Activated T-helper 1 cell treated with anti-CD3 and anti-CD28 coated beads, Interleukin-12 subunit alpha, Interleukin-12 subunit beta, Interleukin-2, Interleukin-4 antibody, amounts not matched to agents 30 ng/mL and 10 ng/mL and 1 ng/mL, durations not matched to agents 14 hours and 24 hours and 36 hours (primary cell): ENCODE measurements at regions not wholly inside any gene's neighbourhood (a gene's known extent, or its start where the extent isn't known, plus 50 kb on each side); places are given as distances from the start of the nearest gene placed in this dataset.

Experiments
- DNase-seq: peaks from one replicate; pipeline ENCODE4 v3.0.0; 2021; ENCODE audit warnings: low spot score
- H3K27ac Mint-ChIP-seq: one replicate; pipeline ENCODE4 v1.8.0; 2021; ENCODE audit warnings: mild to moderate bottlenecking, mixed read lengths
- H3K27me3 Mint-ChIP-seq: one replicate; pipeline ENCODE4 v1.8.0; 2022; ENCODE audit warnings: mild to moderate bottlenecking, moderate library complexity, mixed read lengths; ENCODE audit not compliant: insufficient read depth
- H3K36me3 Mint-ChIP-seq: one replicate; pipeline ENCODE4 v1.8.0; 2021; ENCODE audit warnings: low read depth, mixed read lengths
- H3K4me1 Mint-ChIP-seq: one replicate; pipeline ENCODE4 v1.8.0; 2021; ENCODE audit warnings: low read depth, mixed read lengths
- H3K4me3 Mint-ChIP-seq: one replicate; pipeline ENCODE4 v1.8.0; 2021; ENCODE audit warnings: mild to moderate bottlenecking, moderate library complexity, mixed read lengths
- H3K9me3 Mint-ChIP-seq: one replicate; pipeline ENCODE4 v1.8.0; 2021; ENCODE audit warnings: mixed read lengths
- intact Hi-C: fragments of 100-400 bp; cut with micrococcal nuclease; formaldehyde crosslinking; loops from one replicate; pipeline ENCODE4 v1.15.1; 2024

DNA sequence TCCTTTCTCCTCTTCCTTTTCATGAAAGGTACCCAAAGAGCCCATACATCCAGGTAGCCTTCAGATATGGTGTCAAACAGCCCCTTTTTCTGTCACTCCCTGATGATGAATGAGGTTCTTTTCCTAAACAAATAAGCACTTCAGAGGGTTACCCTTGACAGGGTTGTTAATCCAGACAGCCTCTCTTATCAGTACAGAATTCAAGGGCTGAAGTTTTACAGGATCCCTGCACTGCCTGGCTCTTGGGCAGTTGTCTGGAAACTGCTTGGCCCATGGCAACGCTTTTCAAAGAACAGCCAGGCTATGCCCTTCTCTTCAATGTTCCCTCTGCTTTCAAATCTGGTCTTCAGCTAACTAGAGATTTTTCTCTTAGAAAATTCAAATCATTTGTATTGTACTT, 352.6 kb upstream of the FAM241A start:
- H3K27ac Mint-ChIP-seq: no peak overlapping the region
- H3K27me3 Mint-ChIP-seq: peaks cover 3% of the 10 kb centered on the region
- no peaks in the 10 kb centered on the region for H3K4me1 Mint-ChIP-seq
- no peaks in the 10 kb centered on the region for H3K36me3 Mint-ChIP-seq
- intact Hi-C loops: no loop called here
- no peak overlapping the region for H3K4me3 Mint-ChIP-seq
- no peak for DNase-seq
- no peaks in the 10 kb centered on the region for H3K9me3 Mint-ChIP-seq

DNA sequence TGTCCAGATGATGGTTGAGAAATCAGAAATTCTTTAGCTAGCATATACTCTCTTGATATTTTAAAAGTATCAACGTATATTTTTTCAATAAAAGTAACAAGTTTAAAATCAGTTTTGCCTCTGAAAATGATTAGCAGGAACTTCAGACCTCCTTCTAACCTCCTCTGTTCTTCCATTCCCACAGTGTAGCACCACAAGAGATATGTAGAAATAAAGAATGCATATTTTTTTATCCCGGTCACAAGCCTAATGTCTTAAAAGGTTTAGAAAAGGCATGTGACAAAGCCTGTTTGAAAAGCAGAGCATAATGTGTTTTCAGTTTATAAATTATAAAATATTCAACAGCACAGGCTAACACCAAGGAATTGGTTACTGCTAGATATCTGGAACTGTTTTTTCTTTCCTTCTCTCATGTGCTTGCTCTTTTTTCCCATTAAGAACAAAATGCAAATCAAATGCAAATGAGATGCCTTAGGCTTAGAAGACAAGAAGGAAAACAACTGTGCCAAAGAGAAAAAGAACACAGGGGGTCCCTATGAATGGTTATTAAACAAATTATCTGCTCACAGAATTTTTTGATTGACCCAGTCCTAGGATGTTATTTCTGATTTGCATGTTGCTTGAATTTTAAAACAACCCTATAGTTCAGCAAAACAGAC, 351.7 kb upstream of the FAM241A start:
- H3K27ac Mint-ChIP-seq: no peak overlapping the region
- no peaks in the 10 kb centered on the region for H3K36me3 Mint-ChIP-seq
- no peaks in the 10 kb centered on the region for H3K9me3 Mint-ChIP-seq
- peaks cover 3% of the 10 kb centered on the region for H3K27me3 Mint-ChIP-seq
- no peak for DNase-seq
- intact Hi-C loops: no loop called here
- no peaks in the 10 kb centered on the region for H3K4me1 Mint-ChIP-seq
- H3K4me3 Mint-ChIP-seq: no peak overlapping the region

DNA sequence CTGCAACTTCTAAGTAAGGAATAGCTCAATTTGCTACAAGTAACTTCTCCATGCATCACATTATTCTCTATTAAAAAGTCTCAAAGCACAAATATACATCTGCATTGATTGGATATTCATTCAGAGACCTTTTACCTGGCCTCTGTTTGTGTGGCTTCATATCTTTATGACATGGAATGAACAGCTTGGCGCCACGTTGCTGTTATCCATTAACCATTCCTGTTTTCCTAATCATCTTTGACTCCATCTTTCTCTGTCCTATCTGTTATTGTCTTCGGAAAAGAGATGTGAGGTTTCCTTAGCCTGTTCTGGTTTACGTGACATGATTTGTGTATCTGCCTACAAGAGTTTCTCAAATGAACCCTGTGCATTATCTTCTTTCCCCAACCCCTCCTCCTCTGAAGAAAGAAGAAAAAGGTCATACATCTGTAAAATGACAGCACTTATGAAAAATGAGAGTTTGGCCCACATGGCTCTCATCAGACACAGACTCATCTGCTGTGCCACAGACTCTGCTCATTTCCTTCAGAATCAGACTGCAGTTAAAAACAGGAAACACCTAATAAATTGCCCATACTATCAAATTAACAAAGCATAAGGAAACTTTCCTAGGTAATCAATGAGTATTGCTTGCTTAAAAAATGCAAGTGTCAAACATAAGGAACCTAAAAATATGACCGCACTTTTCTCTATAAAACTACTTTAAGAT, 347.6 kb upstream of the FAM241A start:
- no peak overlapping the region for H3K27ac Mint-ChIP-seq
- peaks cover 3% of the 10 kb centered on the region for H3K27me3 Mint-ChIP-seq
- no peak for DNase-seq
- intact Hi-C loops: no loop called here
- H3K9me3 Mint-ChIP-seq: no peaks in the 10 kb centered on the region
- H3K4me3 Mint-ChIP-seq: no peak overlapping the region
- no peaks in the 10 kb centered on the region for H3K4me1 Mint-ChIP-seq
- H3K36me3 Mint-ChIP-seq: no peaks in the 10 kb centered on the region

DNA sequence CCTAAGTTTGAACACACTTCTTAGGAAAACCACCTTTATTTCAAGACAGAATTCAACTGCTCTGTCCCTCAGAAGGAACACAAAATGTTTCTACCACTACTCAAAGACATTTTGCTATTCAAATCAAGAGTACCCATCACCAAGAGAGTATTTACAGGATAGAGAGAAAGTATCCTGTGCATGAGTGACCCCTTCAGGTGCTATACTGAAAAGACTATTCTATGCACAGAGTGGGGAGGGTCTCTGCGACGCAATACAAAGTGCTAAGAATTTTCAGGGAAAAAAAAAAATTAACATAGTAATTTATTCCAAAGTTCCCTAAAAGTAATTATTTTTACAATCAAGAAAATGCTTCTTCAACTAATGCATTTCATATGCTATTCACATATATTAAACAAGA, 346.4 kb upstream of the FAM241A start:
- no peaks in the 10 kb centered on the region for H3K4me1 Mint-ChIP-seq
- H3K4me3 Mint-ChIP-seq: no peak overlapping the region
- H3K9me3 Mint-ChIP-seq: no peaks in the 10 kb centered on the region
- H3K27me3 Mint-ChIP-seq: peaks cover 3% of the 10 kb centered on the region
- intact Hi-C loops: no loop called here
- no peak overlapping the region for H3K27ac Mint-ChIP-seq
- H3K36me3 Mint-ChIP-seq: no peaks in the 10 kb centered on the region
- no peak for DNase-seq

DNA sequence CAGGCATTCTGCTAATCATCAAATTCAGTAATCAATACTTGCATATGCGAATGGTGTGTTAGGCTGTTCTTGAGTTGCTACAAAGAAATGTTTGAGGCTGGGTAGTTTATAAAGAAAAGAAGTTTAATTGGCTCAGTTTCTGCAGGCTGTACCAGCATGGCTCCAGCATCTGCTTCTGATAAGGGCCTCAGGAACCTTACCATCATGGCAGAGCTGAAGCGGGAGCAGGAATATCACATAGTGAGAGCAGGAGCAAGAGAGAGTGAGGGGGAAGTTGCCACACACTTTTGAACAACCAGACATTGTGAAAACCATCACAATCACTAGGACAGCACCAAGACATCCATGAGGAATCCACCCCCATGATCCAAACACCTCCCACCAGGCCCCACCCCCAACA, 344.7 kb upstream of the FAM241A start:
- H3K4me3 Mint-ChIP-seq: no peak overlapping the region
- no peak for DNase-seq
- no peaks in the 10 kb centered on the region for H3K9me3 Mint-ChIP-seq
- H3K4me1 Mint-ChIP-seq: no peaks in the 10 kb centered on the region
- H3K27ac Mint-ChIP-seq: no peak overlapping the region
- H3K27me3 Mint-ChIP-seq: no peaks in the 10 kb centered on the region
- H3K36me3 Mint-ChIP-seq: no peaks in the 10 kb centered on the region
- intact Hi-C loops: no loop called here

DNA sequence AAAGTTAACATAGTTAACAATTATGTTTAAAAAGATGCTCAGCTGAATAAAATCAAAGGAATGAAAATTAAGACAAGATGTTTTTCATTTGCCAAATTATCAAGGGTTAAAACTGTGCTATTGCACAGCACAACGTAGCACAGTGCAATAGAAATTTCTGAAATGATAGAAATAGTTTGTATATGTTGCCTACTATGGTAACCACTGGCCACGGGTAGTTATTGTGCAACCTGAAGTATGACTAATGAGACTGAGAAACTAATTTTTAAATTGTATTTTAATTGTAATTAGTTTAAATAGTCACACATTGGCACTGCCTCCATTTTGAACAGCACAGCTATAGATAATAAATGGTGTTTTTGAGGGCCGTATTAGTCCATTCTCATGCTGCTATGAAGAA, 343.1 kb upstream of the FAM241A start:
- Mint-ChIP-seq H3K9me3 (no peaks in the 10 kb centered on the region), H3K4me3 (no peak overlapping the region), H3K36me3 (no peaks in the 10 kb centered on the region), H3K27ac (no peak overlapping the region), H3K4me1 (no peaks in the 10 kb centered on the region), H3K27me3 (no peaks in the 10 kb centered on the region)
- no peak for DNase-seq
- intact Hi-C loops: no loop called here

DNA sequence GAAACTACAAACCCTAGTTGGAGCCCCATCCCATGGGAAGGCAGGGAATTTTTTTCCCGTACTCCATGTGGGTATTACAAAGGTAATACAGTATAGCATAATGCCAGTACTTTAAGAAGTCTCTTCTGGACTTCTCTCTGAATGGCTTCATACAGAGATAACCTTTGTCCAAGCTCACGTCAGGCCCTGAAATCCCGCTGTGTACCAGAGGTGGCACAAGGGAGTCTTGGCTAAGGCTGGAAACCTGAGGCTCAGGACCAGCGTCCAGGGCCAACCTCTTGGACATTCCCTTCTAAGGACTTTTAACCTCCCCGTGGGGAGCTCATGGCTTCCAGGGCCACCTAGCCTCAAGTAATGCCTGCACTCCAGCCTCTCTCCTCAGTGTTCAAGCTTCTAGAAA, 338.9 kb upstream of the FAM241A start:
- no peaks in the 10 kb centered on the region for H3K27me3 Mint-ChIP-seq
- H3K36me3 Mint-ChIP-seq: no peaks in the 10 kb centered on the region
- no peak overlapping the region for H3K27ac Mint-ChIP-seq

DNA sequence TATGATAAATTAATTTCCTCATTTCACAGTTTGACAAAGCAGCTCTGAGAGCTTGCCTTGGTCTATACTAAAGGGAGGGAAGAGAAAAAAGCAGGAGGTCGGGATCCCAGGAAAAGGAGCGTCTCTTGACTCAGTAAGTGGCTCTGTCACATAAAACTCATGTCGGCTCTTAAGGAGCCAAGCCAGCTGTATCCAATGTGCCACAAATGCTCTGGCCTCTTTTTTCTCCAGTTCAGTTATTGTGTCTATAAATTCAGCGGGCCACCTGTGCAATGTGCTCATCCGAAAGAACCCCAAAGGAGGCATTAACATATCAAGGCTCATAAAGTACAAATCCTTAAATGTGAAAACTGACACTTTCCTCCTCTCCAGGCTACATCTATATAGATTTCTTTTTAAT, 337.7 kb upstream of the FAM241A start:
- no peak overlapping the region for H3K27ac Mint-ChIP-seq
- DNase-seq: no peak
- no peaks in the 10 kb centered on the region for H3K36me3 Mint-ChIP-seq
- no peak overlapping the region for H3K4me3 Mint-ChIP-seq
- no peaks in the 10 kb centered on the region for H3K9me3 Mint-ChIP-seq
- intact Hi-C loops: no loop called here
- no peaks in the 10 kb centered on the region for H3K27me3 Mint-ChIP-seq
- H3K4me1 Mint-ChIP-seq: no peaks in the 10 kb centered on the region

More for the DNA sequence above, 338.9 kb upstream of the FAM241A start:
- H3K4me3 Mint-ChIP-seq: no peak overlapping the region
- intact Hi-C loops: no loop called here
- no peak for DNase-seq
- no peaks in the 10 kb centered on the region for H3K9me3 Mint-ChIP-seq
- H3K4me1 Mint-ChIP-seq: no peaks in the 10 kb centered on the region

DNA sequence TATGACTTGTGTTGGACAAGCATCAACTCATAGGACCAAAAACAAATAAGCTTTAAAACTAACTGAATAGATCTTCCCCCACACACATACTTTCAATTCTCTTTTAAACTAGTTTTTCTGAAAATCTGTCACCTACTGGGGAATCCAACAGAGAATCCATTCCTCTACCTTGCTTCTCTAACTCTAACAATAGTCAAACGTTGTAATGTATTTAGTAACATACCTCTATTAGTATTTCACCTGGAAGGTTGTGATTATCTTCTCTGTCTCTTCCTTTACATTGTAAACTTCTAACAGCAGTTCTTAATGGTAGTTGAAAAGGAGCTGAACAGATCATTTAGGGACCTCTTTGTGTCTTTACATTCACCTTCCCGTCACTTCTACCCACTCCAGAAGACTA, 337.1 kb upstream of the FAM241A start:
- H3K4me1 Mint-ChIP-seq: no peaks in the 10 kb centered on the region
- intact Hi-C loops: no loop called here
- no peak overlapping the region for H3K27ac Mint-ChIP-seq
- H3K27me3 Mint-ChIP-seq: no peaks in the 10 kb centered on the region
- H3K4me3 Mint-ChIP-seq: no peak overlapping the region
- no peaks in the 10 kb centered on the region for H3K36me3 Mint-ChIP-seq
- no peaks in the 10 kb centered on the region for H3K9me3 Mint-ChIP-seq
- DNase-seq: no peak

DNA sequence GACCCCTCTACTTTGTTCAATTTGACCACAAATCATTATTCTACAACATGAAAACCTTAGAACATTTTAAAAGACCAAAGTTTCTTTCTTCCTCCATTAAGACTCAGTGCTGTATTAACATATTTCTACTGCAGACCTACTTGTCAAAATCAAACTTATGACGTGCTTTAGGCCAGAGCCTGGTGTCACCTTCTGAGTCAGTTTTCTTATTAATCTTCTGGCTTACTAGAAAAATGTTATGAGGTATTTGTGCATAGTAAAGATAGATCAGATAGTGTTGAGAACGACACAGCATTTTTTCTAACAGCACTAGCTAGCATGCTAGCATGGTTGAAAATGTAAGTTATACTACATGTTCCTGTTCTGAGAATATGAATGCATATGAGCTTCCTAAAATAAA, 333.6 kb upstream of the FAM241A start:
- no peaks in the 10 kb centered on the region for H3K27me3 Mint-ChIP-seq
- no peaks in the 10 kb centered on the region for H3K36me3 Mint-ChIP-seq
- intact Hi-C loops: no loop called here
- H3K4me3 Mint-ChIP-seq: no peak overlapping the region
- no peaks in the 10 kb centered on the region for H3K9me3 Mint-ChIP-seq
- H3K4me1 Mint-ChIP-seq: peaks cover 5% of the 10 kb centered on the region
- H3K27ac Mint-ChIP-seq: no peak overlapping the region
- DNase-seq: no peak

DNA sequence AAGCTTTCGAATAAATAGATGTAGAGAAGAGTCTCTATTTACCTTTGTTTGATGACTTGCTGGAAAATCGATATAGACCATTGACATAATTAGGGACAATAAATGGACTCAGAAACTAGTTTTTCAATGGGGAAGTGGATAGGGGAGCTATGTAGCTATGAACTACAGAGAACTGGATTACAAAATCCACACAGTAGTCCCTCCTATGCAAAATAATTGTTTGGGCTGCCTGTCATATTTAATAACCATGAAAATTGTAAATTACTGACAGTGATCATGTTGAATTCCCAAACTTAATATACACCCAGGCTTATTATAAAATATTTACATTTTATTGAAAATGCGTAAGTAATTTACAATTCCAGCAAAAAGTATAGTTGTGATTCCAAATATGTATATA, 333.1 kb upstream of the FAM241A start:
- Mint-ChIP-seq H3K36me3 (no peaks in the 10 kb centered on the region), H3K9me3 (no peaks in the 10 kb centered on the region), H3K4me1 (peaks cover 5% of the 10 kb centered on the region), H3K27ac (no peak overlapping the region), H3K4me3 (no peak overlapping the region), H3K27me3 (no peaks in the 10 kb centered on the region)
- intact Hi-C loops: no loop called here
- DNase-seq: no peak

DNA sequence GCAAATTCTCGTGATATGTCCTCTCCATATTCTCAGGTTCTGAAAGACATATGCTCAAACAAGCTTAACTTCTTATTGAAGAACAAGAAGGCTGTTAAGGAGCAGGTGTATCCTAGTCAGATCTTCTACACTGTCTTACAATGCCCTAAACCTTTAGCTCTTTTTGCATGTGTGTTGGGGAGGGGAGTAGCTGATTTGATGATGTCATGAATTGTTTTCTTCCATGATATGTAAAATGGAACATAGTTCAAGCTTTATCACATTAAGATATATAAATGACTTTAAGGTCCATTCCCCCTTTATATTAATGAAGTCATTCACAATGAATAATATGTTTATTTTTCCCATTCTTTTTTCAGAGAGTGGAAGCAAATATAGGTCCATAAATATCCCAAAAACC, 332.5 kb upstream of the FAM241A start:
- Mint-ChIP-seq H3K27me3 (no peaks in the 10 kb centered on the region), H3K4me1 (peaks cover 5% of the 10 kb centered on the region), H3K9me3 (no peaks in the 10 kb centered on the region), H3K4me3 (no peak overlapping the region), H3K27ac (no peak overlapping the region), H3K36me3 (no peaks in the 10 kb centered on the region)
- DNase-seq: no peak
- intact Hi-C loops: no loop called here

DNA sequence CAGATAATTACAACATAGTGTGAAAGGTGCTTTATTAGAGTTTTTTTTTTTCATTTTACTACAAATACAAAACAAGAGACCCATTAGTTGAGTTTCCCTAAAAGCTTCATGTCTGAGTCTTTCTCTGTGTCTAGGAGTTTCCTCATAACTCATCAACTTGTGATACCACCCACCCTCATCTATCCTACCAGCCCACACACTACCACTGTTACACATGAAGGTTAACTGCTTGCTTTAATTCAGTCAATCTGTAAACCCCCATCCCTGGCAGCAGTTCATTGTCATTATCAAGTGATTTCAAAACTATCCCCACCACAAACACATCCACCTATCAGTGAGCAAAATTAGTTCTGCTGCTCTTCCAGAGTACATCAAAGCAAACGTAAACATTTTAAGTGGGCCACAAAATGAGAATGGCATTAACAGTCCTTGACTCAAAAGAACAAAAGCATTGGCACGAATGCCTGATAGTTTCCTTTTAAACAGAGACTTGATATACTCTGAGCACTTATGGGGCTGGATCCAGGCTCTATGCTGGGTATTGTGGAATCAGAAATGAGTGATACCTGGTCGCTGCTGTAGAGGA, 331.6 kb upstream of the FAM241A start:
- no peaks in the 10 kb centered on the region for H3K27me3 Mint-ChIP-seq
- no peak overlapping the region for H3K4me3 Mint-ChIP-seq
- intact Hi-C loops: no loop called here
- H3K4me1 Mint-ChIP-seq: peaks cover 5% of the 10 kb centered on the region
- no peak overlapping the region for H3K27ac Mint-ChIP-seq
- no peaks in the 10 kb centered on the region for H3K36me3 Mint-ChIP-seq
- H3K9me3 Mint-ChIP-seq: no peaks in the 10 kb centered on the region
- no peak for DNase-seq
